ENCODE measurements at regions not wholly inside any gene's neighbourhood (a gene's known extent, or its start where the extent isn't known, plus 50 kb on each side); places are given as distances from the start of the nearest gene placed in this dataset.

GRCh38 chr5:88116396-88116795, 152.2 kb downstream of the TMEM161B start:
- TF ChIP-seq, protein P1, sequence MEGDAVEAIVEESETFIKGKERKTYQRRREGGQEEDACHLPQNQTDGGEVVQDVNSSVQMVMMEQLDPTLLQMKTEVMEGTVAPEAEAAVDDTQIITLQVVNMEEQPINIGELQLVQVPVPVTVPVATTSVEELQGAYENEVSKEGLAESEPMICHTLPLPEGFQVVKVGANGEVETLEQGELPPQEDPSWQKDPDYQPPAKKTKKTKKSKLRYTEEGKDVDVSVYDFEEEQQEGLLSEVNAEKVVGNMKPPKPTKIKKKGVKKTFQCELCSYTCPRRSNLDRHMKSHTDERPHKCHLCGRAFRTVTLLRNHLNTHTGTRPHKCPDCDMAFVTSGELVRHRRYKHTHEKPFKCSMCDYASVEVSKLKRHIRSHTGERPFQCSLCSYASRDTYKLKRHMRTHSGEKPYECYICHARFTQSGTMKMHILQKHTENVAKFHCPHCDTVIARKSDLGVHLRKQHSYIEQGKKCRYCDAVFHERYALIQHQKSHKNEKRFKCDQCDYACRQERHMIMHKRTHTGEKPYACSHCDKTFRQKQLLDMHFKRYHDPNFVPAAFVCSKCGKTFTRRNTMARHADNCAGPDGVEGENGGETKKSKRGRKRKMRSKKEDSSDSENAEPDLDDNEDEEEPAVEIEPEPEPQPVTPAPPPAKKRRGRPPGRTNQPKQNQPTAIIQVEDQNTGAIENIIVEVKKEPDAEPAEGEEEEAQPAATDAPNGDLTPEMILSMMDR (IDR thresholded peaks at IDR 0.05; ENCODE audit: control extremely low read depth, extremely low read depth, low read depth, missing control alignments): no peak
- CTCF ChIA-PET: interaction anchor here (1.3 to 2.6 kb wide), 3 partner anchors 11 to 575 kb away, joined by 3 to 7 read pairs (median 4); no protein-coding TSS in a partner anchor
- POLR2A ChIA-PET: no interaction called here

DNA sequence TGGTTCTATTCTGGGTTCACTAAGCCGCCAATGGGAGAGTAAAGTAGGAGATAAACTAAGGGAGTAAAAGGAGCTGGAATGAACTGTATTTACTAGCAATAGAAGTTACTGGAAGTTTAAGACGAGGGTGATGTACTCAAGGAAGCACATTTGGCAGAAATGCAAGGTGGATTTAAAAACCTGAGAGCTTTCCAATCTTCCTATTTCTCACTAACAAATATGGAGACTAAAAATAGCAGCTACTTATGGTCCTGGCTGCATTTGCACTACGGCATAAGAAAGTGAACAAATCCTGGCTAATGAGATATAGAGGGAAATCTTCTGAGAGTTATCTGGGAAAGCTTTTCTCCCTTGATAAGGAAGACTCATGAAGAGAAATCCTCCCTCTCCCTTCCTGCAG, 153.4 kb downstream of the TMEM161B start:
- POLR2A ChIA-PET: no interaction called here
- DNase-seq (ENCODE audit: extremely low spot score): no peak
- CTCF ChIA-PET: interaction anchor here (1.0 to 2.6 kb wide), 4 partner anchors 12 to 576 kb away, joined by 3 to 7 read pairs (median 4); no protein-coding TSS in a partner anchor
- TF ChIP-seq, protein P1 (IDR thresholded peaks at IDR 0.05; ENCODE audit: control extremely low read depth, extremely low read depth, low read depth, missing control alignments): no peak

More at GRCh38 chr5:88116396-88116795, 152.2 kb downstream of the TMEM161B start:
- DNase-seq (ENCODE audit: extremely low spot score): no peak

DNA sequence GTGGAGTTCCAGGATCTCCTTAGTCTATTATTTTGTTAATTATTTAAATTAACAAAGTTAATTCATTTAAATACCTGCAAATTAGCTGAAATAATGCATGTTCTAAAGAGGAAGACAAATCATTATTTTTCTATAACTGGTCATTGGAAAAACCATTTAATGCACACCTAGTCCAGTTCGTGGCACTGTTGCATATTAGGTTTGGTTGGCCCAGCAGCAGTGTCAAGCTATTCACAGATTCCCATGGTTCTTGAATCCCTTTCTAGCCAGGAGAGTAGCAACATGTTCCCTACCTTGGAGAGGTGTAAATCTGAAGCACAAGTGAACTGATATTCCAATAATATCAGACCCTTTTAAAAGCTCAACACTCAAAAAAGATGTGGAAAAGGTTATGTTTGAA, 155.2 kb downstream of the TMEM161B start:
- DNase-seq (ENCODE audit: extremely low spot score): no peak
- TF ChIP-seq, protein P1 (IDR thresholded peaks at IDR 0.05; ENCODE audit: control extremely low read depth, extremely low read depth, low read depth, missing control alignments): no peak
- POLR2A ChIA-PET: no interaction called here
- CTCF ChIA-PET: interaction anchor here (1.5 to 1.6 kb wide), 2 partner anchors 9 to 16 kb away, joined by 3 to 4 read pairs; no protein-coding TSS in a partner anchor

DNA sequence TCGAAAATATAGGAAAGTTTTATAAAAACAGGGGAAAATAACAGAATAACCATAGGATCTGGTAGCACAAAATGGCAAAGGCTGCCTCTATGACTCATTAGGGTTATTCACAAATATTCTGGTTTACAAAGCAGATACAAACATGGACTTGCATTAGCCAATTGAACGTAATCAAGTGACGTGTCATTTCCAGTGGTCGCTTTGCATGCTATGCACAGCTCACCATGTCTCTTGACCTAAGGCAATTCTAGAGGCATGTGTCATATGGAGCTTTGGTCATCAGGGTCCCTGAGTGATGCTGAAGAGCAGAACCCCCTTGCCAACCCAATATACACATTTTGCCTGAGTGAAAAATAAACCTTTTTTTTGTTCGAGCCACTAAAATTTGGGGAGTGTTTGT, 158.8 kb downstream of the TMEM161B start:
- ChIA-PET POLR2A (no interaction called here), CTCF (no interaction called here)
- TF ChIP-seq, protein P1 (IDR thresholded peaks at IDR 0.05; ENCODE audit: control extremely low read depth, extremely low read depth, low read depth, missing control alignments): no peak
- no peak for DNase-seq (ENCODE audit: extremely low spot score)

DNA sequence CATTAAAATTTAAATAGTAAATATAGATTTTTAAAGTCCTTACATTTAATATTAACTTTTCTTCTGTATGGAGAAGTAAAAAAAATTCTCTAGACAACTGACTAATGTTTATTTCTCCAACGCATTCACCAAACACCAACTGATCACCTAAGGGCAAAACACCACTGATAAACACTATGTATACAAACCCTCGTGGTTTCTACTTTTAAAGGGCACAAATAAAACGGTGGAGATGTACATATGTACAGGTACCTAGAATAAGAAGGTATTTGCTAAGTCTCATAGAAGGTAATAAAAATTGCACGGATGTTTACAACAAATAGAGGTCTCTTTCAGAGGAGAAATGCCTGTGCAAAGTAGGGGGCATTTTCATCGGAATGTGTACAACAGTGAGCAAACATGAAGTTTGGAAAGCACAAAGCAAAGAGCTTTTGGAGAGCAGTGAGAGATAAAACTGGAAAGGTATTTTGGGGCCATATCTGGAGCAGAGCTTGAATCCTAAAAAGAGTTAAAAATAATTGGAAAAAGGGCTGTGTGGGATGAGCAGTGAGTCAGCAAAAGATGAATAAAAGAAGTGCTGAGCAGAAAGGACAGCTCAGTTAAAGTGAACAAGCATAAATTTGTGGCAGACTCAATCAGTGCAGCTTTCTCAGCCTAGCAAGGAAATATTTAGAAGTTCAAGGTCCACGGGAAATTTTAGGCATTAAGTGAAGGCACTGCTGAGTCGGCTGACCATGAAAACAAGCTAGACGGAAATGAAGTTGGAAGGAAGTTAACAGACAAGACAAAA, 160.0 kb downstream of the TMEM161B start:
- TF ChIP-seq, protein P1 (IDR thresholded peaks at IDR 0.05; ENCODE audit: control extremely low read depth, extremely low read depth, low read depth, missing control alignments): no peak
- DNase-seq (ENCODE audit: extremely low spot score): no peak
- POLR2A ChIA-PET: no interaction called here
- CTCF ChIA-PET: interaction anchor here (1.0 kb wide), 1 partner anchor 12 kb away, joined by 3 read pairs; no protein-coding TSS in a partner anchor

DNA sequence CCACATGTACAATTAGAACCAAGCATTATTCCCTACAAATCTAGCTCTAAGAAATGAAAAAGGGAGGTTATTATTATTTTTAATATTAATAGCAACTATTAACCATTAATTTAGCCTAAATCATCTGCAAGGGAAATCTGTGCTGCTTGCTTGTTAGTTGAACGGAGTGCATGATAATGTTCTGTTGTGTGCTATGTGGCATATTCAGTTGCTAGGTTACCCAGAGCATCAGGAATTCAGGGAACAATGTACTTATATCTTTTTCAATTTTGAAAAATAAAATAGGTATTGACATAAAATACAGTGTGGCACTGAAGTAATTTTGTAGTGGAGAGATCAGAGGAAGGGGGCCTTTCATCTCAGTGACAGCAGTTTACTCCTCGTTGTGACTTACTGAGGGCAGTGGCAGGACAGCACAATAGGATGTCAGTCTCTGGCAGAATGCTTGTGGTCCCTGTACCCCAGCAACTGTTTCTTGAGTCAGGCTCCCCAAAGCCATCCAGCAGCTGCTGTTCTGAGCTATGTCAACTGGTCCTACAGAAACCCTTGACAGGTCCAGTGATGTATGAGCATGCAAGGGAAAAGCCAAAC, 173.6 kb downstream of the TMEM161B start:
- TF ChIP-seq, protein P1 (IDR thresholded peaks at IDR 0.05; ENCODE audit: control extremely low read depth, extremely low read depth, low read depth, missing control alignments): no peak
- CTCF ChIA-PET: interaction anchor here (1.4 to 1.7 kb wide), 2 partner anchors 10 to 12 kb away, joined by 3 to 8 read pairs; no protein-coding TSS in a partner anchor
- POLR2A ChIA-PET: no interaction called here
- no peak for DNase-seq (ENCODE audit: extremely low spot score)

Measured in GM10248 (cell line).